HG03097 (cell line): ENCODE measurements at regions not wholly inside any gene's neighbourhood (a gene's known extent, or its start where the extent isn't known, plus 50 kb on each side); places are given as distances from the start of the nearest gene placed in this dataset.

Experiments
- ATAC-seq: cut with Tn5 transposase; IDR thresholded peaks from one replicate; pipeline ENCODE4 v1.9.1; 2021; ENCODE audit not compliant: unreplicated experiment, low FRiP score

- no peak for ATAC-seq
Measured at GRCh38 chr3:157752554-157752953, 249.3 kb upstream of the VEPH1 start.

- ATAC-seq, result no peak
Measured at GRCh38 chr3:157751386-157751785, 248.2 kb upstream of the VEPH1 start.

- no peak for ATAC-seq
Measured at GRCh38 chr3:157746391-157746790, 243.2 kb upstream of the VEPH1 start.

- no peak for ATAC-seq
Measured at GRCh38 chr3:157741607-157742006, 238.4 kb upstream of the VEPH1 start.

- ATAC-seq, result no peak
Measured at GRCh38 chr3:157738441-157738840, 235.2 kb upstream of the VEPH1 start.

- ATAC-seq, result no peak
Measured at GRCh38 chr3:157718800-157719199, 215.6 kb upstream of the VEPH1 start.

GRCh38 chr3:157713101-157713500 is 209.9 kb upstream of the VEPH1 start:
- no peak for ATAC-seq

GRCh38 chr3:157705258-157705657 is 202.0 kb upstream of the VEPH1 start:
- no peak for ATAC-seq

- no peak for ATAC-seq
Measured at GRCh38 chr3:157700405-157700804, 197.2 kb upstream of the VEPH1 start.

GRCh38 chr3:157695586-157695985 is 192.4 kb upstream of the VEPH1 start:
- no peak for ATAC-seq

GRCh38 chr3:157695103-157695502 is 191.9 kb upstream of the VEPH1 start:
- ATAC-seq, result no peak

- ATAC-seq, result no peak
Measured at GRCh38 chr3:157693762-157694161, 190.5 kb upstream of the VEPH1 start.

GRCh38 chr3:157692468-157692867 is 189.3 kb upstream of the VEPH1 start:
- ATAC-seq, result no peak

- no peak for ATAC-seq
Measured at GRCh38 chr3:157683668-157684067, 180.5 kb upstream of the VEPH1 start.

- no peak for ATAC-seq
Measured at GRCh38 chr3:157672061-157672460, 168.8 kb upstream of the VEPH1 start.

GRCh38 chr3:157671656-157672055 is 168.4 kb upstream of the VEPH1 start:
- no peak for ATAC-seq

GRCh38 chr3:157669416-157669815 is 166.2 kb upstream of the VEPH1 start:
- no peak for ATAC-seq

GRCh38 chr3:157667493-157667892 is 164.3 kb upstream of the VEPH1 start:
- no peak for ATAC-seq

GRCh38 chr3:157662171-157662570 is 159.0 kb upstream of the VEPH1 start:
- no peak for ATAC-seq

GRCh38 chr3:157660847-157661246 is 157.6 kb upstream of the VEPH1 start:
- no peak for ATAC-seq

- ATAC-seq, result no peak
Measured at GRCh38 chr3:157652366-157652765, 149.2 kb upstream of the VEPH1 start.

GRCh38 chr3:157650699-157651098 is 147.5 kb upstream of the VEPH1 start:
- ATAC-seq, result no peak

- ATAC-seq, result no peak
Measured at GRCh38 chr3:157650172-157650571, 147.0 kb upstream of the VEPH1 start.
